GM12874 (cell line): ENCODE measurements at regions not wholly inside any gene's neighbourhood (a gene's known extent, or its start where the extent isn't known, plus 50 kb on each side); places are given as distances from the start of the nearest gene placed in this dataset.
A peak's percentile ranks its signal among the peaks of the same experiment; 100 is the strongest.

Experiments used
- CTCF ChIP-seq: IDR thresholded peaks from 2 replicates; pipeline ENCODE4 v1.5.1; 2011; ENCODE audit warnings: low read depth, mild to moderate bottlenecking, control low read depth, low read length, moderate library complexity; ENCODE audit not compliant: insufficient read depth

GRCh38 chr17:47066841-47067682 lies 88.0 kb upstream of the RPRML start:
- peak; percentile 5; the same call in 1 of the 2 replicates for TF ChIP-seq CTCF

GRCh38 chr17:47066095-47066494 lies 87.0 kb upstream of the RPRML start:
- TF ChIP-seq CTCF = no peak

DNA sequence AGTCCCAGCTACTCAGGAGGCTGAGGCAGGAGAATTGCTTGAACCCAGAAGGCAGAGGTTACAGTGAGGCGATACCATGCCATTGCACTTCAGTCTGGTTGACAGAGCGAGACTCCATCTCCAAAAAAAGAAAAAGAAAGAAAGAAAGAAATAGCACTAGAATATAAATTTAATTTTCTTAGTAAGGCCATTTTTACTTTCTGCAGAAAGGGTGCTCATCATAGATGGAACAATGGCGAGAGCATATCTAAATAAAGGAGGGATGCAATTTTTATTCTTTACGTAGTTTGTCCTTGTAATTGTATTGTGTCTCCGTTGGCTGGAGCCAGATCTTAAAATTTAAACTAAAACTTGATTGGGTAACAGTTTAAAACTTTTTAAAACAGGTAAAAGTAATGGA lies 85.6 kb upstream of the RPRML start:
- TF ChIP-seq CTCF = no peak

DNA sequence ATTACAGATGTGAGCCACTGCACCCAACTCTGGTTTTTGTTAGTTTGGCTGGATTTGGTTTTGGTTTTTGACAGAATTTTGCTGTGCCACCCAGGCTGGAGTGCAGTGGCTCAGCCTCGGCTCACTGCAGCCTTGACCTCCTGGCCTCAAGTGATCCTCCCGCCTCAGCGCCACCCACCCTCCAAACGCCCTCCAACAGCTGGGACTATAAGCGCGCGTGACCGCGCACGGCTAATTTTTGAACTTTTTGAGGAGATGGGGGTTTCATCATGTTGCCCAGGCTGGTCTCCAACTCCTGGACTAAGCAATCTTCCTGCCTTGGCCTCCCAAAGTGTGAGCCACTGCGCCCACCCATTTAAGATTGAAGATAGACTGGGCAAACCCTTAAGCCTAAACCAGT lies 84.4 kb upstream of the RPRML start:
- no peak for TF ChIP-seq CTCF

DNA sequence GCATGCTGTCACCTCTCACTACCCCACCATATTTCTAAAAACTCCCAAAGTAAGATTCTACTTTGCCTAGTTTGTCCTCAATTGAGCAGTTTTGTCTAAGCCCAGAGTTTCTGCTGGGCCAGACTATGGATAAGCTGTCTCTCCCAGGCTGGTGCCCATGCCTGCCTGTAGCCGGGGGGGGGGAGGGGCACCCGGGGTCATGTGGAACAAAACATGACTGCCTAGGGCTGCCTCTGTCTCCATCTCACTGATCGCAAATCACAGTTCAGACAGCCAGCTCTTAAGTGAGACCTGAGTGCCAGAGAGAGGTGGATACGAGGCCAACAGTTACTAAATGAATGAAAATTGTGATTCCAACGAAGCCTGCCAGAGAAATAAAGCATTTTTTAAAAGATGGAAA lies 78.8 kb upstream of the RPRML start:
- TF ChIP-seq CTCF = no peak
